K562 (cell line): ENCODE measurements at regions not wholly inside any gene's neighbourhood (a gene's known extent, or its start where the extent isn't known, plus 50 kb on each side); places are given as distances from the start of the nearest gene placed in this dataset.

Source experiments
- ATAC-seq: fragments of 200-7000 bp; cut with Tn5 transposase; 3 replicates; pipeline ENCODE4 v1.9.1; 2020; ENCODE audit warnings: moderate library complexity
- BruUV-seq: library from RNA; stranded (reverse); fragments of 400-500 nt; replicated peaks from 2 replicates; lab custom pipeline; 2021; lab: Mats Ljungman, UMichigan
- CTCF ChIA-PET: fragments of 300-600 bp; formaldehyde crosslinking; extraction: SDS; loops from one replicate; lab custom pipeline; 2021; ENCODE audit warnings: low intra/inter-chr PET ratio; lab: Yijun Ruan, JAX
- POLR2A ChIA-PET: fragments of 300-600, 350-650 bp; sonication (Branson Sonifier 250); formaldehyde crosslinking; extraction: SDS; loops from one replicate; lab custom pipeline; 2021; ENCODE audit warnings: antibody characterized with exemption, inconsistent platforms; lab: Yijun Ruan, JAX
- DNase-seq, 4 experiments: peaks; one replicate each; pipeline versions ENCODE4 v3.0.0 to v3.0.0-alpha.2; 2011 to 2018; ENCODE audit warnings: low spot score in 3 of 4, mixed read lengths in 3 of 4; ENCODE audit errors: extremely low read depth in 1 of 4
- FAIRE-seq: peaks from 2 replicates; lab custom pipeline; 2011; peaks lifted over from hg19 to GRCh38; lab: Jason Lieb, UNC
- H2AFZ ChIP-seq: 2 replicates; pipeline ENCODE4 v1.6.0; 2011; ENCODE audit warnings: low read depth, low read length, control low read depth, inconsistent platforms
- H3K27ac ChIP-seq: fragments of 200-600 bp; 3 replicates; pipeline ENCODE4 v1.8.0; 2011; ENCODE audit warnings: low read depth, mild to moderate bottlenecking, control low read depth, inconsistent platforms, low read length, moderate library complexity, mixed read lengths; ENCODE audit errors: extremely low read depth
- H3K27me3 ChIP-seq, 2 experiments: fragments of 300-600 bp in 1 of 2; 2 replicates in 1 of 2; 3 replicates in 1 of 2; pipeline versions ENCODE4 v1.6.0 to v1.8.0; 2011; ENCODE audit warnings: inconsistent platforms in 2 of 2, low read length in 2 of 2, mild to moderate bottlenecking in 1 of 2, mixed read lengths in 1 of 2, moderate library complexity in 1 of 2; ENCODE audit not compliant: control insufficient read depth in 2 of 2, insufficient read depth in 2 of 2
- H3K36me3 ChIP-seq: fragments of 300-600 bp; 3 replicates; pipeline ENCODE4 v1.8.0; 2011; ENCODE audit warnings: mild to moderate bottlenecking, low read length, inconsistent platforms; ENCODE audit not compliant: control insufficient read depth, insufficient read depth
- H3K4me1 ChIP-seq, 2 experiments: fragments of 200-600 bp in 1 of 2; replicated peaks in 1 of 2; 2 replicates in 1 of 2; 3 replicates in 1 of 2; pipeline versions ENCODE4 v1.5.1 to v1.8.0; 2011; ENCODE audit warnings: inconsistent platforms in 2 of 2, low read length in 2 of 2, mild to moderate bottlenecking in 1 of 2, mixed read lengths in 1 of 2, moderate library complexity in 1 of 2; ENCODE audit not compliant: control insufficient read depth in 2 of 2, insufficient read depth in 2 of 2
- H3K4me2 ChIP-seq: 2 replicates; pipeline ENCODE4 v1.6.1; 2011; ENCODE audit warnings: low read length, control low read depth, inconsistent platforms, mixed read lengths; ENCODE audit not compliant: insufficient read depth
- H3K4me3 ChIP-seq: fragments of 200-600 bp; sonication (generic), shearing (Covaris generic); 2 replicates; pipeline ENCODE4 v1.5.1; 2016; ENCODE audit warnings: control low read depth, inconsistent platforms
- H3K79me2 ChIP-seq: fragments of 200-600 bp; 3 replicates; pipeline ENCODE4 v1.8.0; 2011; ENCODE audit warnings: low read length, inconsistent platforms; ENCODE audit not compliant: control insufficient read depth, insufficient read depth
- H3K9ac ChIP-seq, 2 experiments: 2 replicates each; pipeline versions ENCODE4 v1.6.0 to v1.6.1; 2011; ENCODE audit warnings: low read depth in 2 of 2, low read length in 2 of 2, control low read depth in 1 of 2, inconsistent platforms in 1 of 2, mild to moderate bottlenecking in 1 of 2, mixed read lengths in 1 of 2; ENCODE audit not compliant: insufficient read depth in 1 of 2
- H3K9me1 ChIP-seq: one replicate; pipeline ENCODE4 v1.6.0; 2011; ENCODE audit warnings: inconsistent platforms, mild to moderate bottlenecking, low read length, moderate library complexity; ENCODE audit not compliant: control insufficient read depth, insufficient read depth
- H3K9me3 ChIP-seq: replicated peaks from 2 replicates; pipeline ENCODE4 v1.5.1; 2011; ENCODE audit warnings: low read depth, low read length, inconsistent platforms; ENCODE audit not compliant: control insufficient read depth, insufficient read depth
- H4K20me1 ChIP-seq: replicated peaks from 2 replicates; pipeline ENCODE4 v1.6.1; 2011; ENCODE audit warnings: low read length, inconsistent platforms, mixed read lengths; ENCODE audit not compliant: control insufficient read depth, insufficient read depth
- CBX1 ChIP-seq: sonication (generic); IDR thresholded peaks from 2 replicates; pipeline ENCODE4 v1.6.1; 2016; ENCODE audit warnings: antibody characterized with exemption, low read depth, mild to moderate bottlenecking
- CHD4 ChIP-seq: fragments of 200-600 bp; sonication (generic); IDR thresholded peaks from 3 replicates; pipeline ENCODE4 v1.6.1; 2012; ENCODE audit warnings: low read depth, mild to moderate bottlenecking, mixed read lengths, low read length, inconsistent platforms; ENCODE audit not compliant: insufficient read depth, insufficient replicate concordance, poor library complexity, severe bottlenecking
- CREB3 ChIP-seq: fragments of 450-650 bp; conservative IDR thresholded peaks from 2 replicates; pipeline ENCODE4 v1.6.1; 2016; ENCODE audit warnings: missing genetic modification characterization, low read depth, mild to moderate bottlenecking, missing compliant biosample characterization, moderate library complexity
- EHMT2 ChIP-seq: fragments of 450-650 bp; IDR thresholded peaks from 2 replicates; pipeline ENCODE4 v1.6.1; 2018; ENCODE audit warnings: antibody characterized with exemption
- ELF2 ChIP-seq: fragments of 250-450 bp; sonication (Bioruptor Pico); IDR thresholded peaks from 2 replicates; pipeline ENCODE4 v1.5.0; 2021; ENCODE audit warnings: mild to moderate bottlenecking
- HDAC2 ChIP-seq: fragments of 450-650 bp; IDR thresholded peaks from 2 replicates; pipeline ENCODE4 v1.6.1; 2016; ENCODE audit warnings: mild to moderate bottlenecking
- HSF4 ChIP-seq: fragments of 250-450 bp; sonication (Bioruptor Pico); IDR thresholded peaks from 2 replicates; pipeline ENCODE4 v2.1.2; 2022; ENCODE audit warnings: mild to moderate bottlenecking, moderate library complexity, borderline replicate concordance
- KAT7 ChIP-seq: sonication (generic); formaldehyde crosslinking; IDR thresholded peaks from 2 replicates; pipeline ENCODE4 v1.8.0; 2022; ENCODE audit warnings: missing genetic modification reagents, mild to moderate bottlenecking, borderline replicate concordance
- MEF2A ChIP-seq: IDR thresholded peaks from 2 replicates; pipeline ENCODE4 v1.6.1; 2011; ENCODE audit warnings: low read depth, mild to moderate bottlenecking, low read length, moderate library complexity; ENCODE audit not compliant: control insufficient read depth
- RB1 ChIP-seq: fragments of 450-650 bp; IDR thresholded peaks from 2 replicates; pipeline ENCODE4 v1.6.1; 2017; ENCODE audit warnings: low read depth, mild to moderate bottlenecking
- RFX7 ChIP-seq: fragments of 250-450 bp; sonication (Bioruptor Pico); IDR thresholded peaks from 2 replicates; pipeline ENCODE4 v1.5.1; 2021; ENCODE audit warnings: mild to moderate bottlenecking
- SMAD2 ChIP-seq: fragments of 150-350 bp; IDR thresholded peaks from 2 replicates; pipeline ENCODE4 v1.6.1; 2014; ENCODE audit warnings: low read depth, mild to moderate bottlenecking, low read length
- ZKSCAN8 ChIP-seq: fragments of 200-800 bp; sonication (Bioruptor generic); IDR thresholded peaks from 2 replicates; pipeline ENCODE4 v1.6.1; 2016; ENCODE audit warnings: missing genetic modification characterization, missing compliant biosample characterization
- ZNF316 ChIP-seq: fragments of 450-650 bp; IDR thresholded peaks from 2 replicates; pipeline ENCODE4 v1.6.1; 2016
- ZNF41 ChIP-seq: fragments of 250-450 bp; sonication (Bioruptor Pico); conservative IDR thresholded peaks from 2 replicates; pipeline ENCODE4 v1.4.0; 2020; ENCODE audit warnings: mild to moderate bottlenecking
- ZNF511 ChIP-seq: sonication (generic); formaldehyde crosslinking; IDR thresholded peaks from 2 replicates; pipeline ENCODE4 v1.8.0; 2022; ENCODE audit warnings: mild to moderate bottlenecking, missing genetic modification reagents
- ZNF583 ChIP-seq: fragments of 250-450 bp; sonication (Bioruptor Pico); IDR thresholded peaks from 2 replicates; pipeline ENCODE4 v1.4.0; 2020
- WGBS: fragments of 100-300 bp; shearing (Covaris generic); methylation state at CpG from one replicate; pipeline ENCODE4 v1.1.6; 2016; ENCODE audit warnings: low coverage, mixed read lengths; ENCODE audit not compliant: insufficient coverage; ENCODE audit errors: missing lambda C conversion rate; 5-methylcytosine and 5-hydroxymethylcytosine counted together
- in situ Hi-C: fragments of 300-500 bp; cut with MboI; formaldehyde crosslinking; loops from 4 replicates; pipeline ENCODE4 v1.15.0; 2018; ENCODE audit warnings: inconsistent platforms, mixed read lengths
- intact Hi-C: fragments of 100-400 bp; cut with micrococcal nuclease; formaldehyde crosslinking; loops from 2 replicates; pipeline ENCODE4 v1.14.2; 2022
- TF ChIP-seq, protein P1 (sequence below): fragments of 250-450 bp; sonication (Bioruptor Pico); IDR thresholded peaks from 2 replicates; pipeline ENCODE4 v1.5.1; 2021; ENCODE audit warnings: mild to moderate bottlenecking

- CTCF ChIA-PET, result no interaction called here
- H3K4me2 ChIP-seq, result no peak overlapping the region
- ATAC-seq (no peak), FAIRE-seq (no peak), DNase-seq (no peak)
- no peaks in the 10 kb centered on the region for H3K9me1 ChIP-seq
- H3K9ac ChIP-seq, result no peak overlapping the region
- no peaks in the 10 kb centered on the region for H3K27me3 ChIP-seq
- H3K4me3 ChIP-seq, result no peak overlapping the region
- H4K20me1 ChIP-seq, result no peaks in the 10 kb centered on the region
- intact Hi-C loops (no loop called here), in situ Hi-C loops (no loop called here)
- no peaks in the 10 kb centered on the region for H3K36me3 ChIP-seq
- no peak overlapping the region for H3K27ac ChIP-seq
- H3K4me1 ChIP-seq, result no peaks in the 10 kb centered on the region
- no peaks in the 10 kb centered on the region for H3K79me2 ChIP-seq
- 3% methylated on average over 5 of the region's 5 CpGs for WGBS
- BruUV-seq, result no TSS peak
- POLR2A ChIA-PET, result no interaction called here
- H2AFZ ChIP-seq, result no peak overlapping the region
- TF ChIP-seq CHD4, result no peak
- TF ChIP-seq ZNF316, result no peak
- TF ChIP-seq MEF2A, result no peak
- TF ChIP-seq ELF2, result no peak
- no peak for TF ChIP-seq CREB3 (tag)
- TF ChIP-seq SMAD2, result no peak
- no peak for TF ChIP-seq HDAC2
- no peak for TF ChIP-seq ZKSCAN8
- no peak for TF ChIP-seq ZNF583
- TF ChIP-seq KAT7 (CRISPR knock-in tag), result no peak
- no peak for TF ChIP-seq RB1
- TF ChIP-seq RFX7, result no peak
- no peak for TF ChIP-seq EHMT2
- no peak for TF ChIP-seq ZNF511 (CRISPR knock-in tag)
- TF ChIP-seq, protein P1, sequence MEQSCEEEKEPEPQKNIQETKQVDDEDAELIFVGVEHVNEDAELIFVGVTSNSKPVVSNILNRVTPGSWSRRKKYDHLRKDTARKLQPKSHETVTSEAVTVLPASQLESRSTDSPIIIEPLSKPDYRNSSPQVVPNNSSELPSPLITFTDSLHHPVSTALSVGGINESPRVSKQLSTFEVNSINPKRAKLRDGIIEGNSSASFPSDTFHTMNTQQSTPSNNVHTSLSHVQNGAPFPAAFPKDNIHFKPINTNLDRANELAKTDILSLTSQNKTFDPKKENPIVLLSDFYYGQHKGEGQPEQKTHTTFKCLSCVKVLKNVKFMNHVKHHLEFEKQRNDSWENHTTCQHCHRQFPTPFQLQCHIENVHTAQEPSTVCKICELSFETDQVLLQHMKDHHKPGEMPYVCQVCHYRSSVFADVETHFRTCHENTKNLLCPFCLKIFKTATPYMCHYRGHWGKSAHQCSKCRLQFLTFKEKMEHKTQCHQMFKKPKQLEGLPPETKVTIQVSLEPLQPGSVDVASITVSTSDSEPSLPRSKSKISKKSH (CRISPR knock-in tag), result no peak
- TF ChIP-seq CBX1, result no peak
- TF ChIP-seq HSF4 (CRISPR knock-in tag), result no peak
- no peak for TF ChIP-seq ZNF41 (CRISPR knock-in tag)
- no peaks in the 10 kb centered on the region for H3K9me3 ChIP-seq
Measured at GRCh38 chr4:35325908-35326453, 918.3 kb downstream of the ARAP2 start.
